ENCODE measurements at regions not wholly inside any gene's neighbourhood (a gene's known extent, or its start where the extent isn't known, plus 50 kb on each side); places are given as distances from the start of the nearest gene placed in this dataset.

DNA sequence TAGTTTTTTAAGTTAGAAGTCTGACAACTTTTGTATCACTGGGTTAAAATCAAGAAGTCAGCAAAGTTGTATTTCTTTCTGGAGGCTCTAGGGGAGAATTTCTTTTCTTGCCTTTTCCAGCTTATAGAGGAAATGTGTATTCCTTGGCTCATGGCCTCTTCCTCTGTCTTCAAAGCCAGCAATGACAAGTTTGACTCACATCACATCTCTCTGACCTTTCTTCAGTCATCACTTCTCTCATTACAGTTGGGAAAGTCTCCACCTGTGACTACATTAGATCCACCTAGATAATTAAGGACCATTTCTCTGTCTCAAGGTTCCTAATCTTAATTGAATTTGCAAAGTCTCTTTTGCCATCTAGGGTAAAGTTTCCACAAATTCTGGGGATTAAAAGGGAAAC, 339.9 kb downstream of the TENT4A start:
- TF ChIP-seq, protein P1, sequence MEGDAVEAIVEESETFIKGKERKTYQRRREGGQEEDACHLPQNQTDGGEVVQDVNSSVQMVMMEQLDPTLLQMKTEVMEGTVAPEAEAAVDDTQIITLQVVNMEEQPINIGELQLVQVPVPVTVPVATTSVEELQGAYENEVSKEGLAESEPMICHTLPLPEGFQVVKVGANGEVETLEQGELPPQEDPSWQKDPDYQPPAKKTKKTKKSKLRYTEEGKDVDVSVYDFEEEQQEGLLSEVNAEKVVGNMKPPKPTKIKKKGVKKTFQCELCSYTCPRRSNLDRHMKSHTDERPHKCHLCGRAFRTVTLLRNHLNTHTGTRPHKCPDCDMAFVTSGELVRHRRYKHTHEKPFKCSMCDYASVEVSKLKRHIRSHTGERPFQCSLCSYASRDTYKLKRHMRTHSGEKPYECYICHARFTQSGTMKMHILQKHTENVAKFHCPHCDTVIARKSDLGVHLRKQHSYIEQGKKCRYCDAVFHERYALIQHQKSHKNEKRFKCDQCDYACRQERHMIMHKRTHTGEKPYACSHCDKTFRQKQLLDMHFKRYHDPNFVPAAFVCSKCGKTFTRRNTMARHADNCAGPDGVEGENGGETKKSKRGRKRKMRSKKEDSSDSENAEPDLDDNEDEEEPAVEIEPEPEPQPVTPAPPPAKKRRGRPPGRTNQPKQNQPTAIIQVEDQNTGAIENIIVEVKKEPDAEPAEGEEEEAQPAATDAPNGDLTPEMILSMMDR (IDR thresholded peaks at IDR 0.05; ENCODE audit: low read depth, low read length), result no peak
- H3K27me3 ChIP-seq, result no peaks in the 10 kb centered on the region
- no peak overlapping the region for H3K4me3 ChIP-seq
- DNase-seq (ENCODE audit: low read depth in 1 of 2, low spot score in 1 of 2), result no peak
- H3K9me3 ChIP-seq (ENCODE audit: low read depth), result no peaks in the 10 kb centered on the region
- H3K27ac ChIP-seq, result no peak overlapping the region
- H3K36me3 ChIP-seq, result no peaks in the 10 kb centered on the region
- H3K4me1 ChIP-seq (ENCODE audit: low read depth), result no peaks in the 10 kb centered on the region

GRCh38 chr5:7053528-7054209, 340.4 kb downstream of the TENT4A start:
- TF ChIP-seq, protein P1 (IDR thresholded peaks at IDR 0.05; ENCODE audit: low read depth, low read length), result no peak
- Histone ChIP-seq H3K27me3 (no peaks in the 10 kb centered on the region), H3K9me3 (ENCODE audit: low read depth) (no peaks in the 10 kb centered on the region), H3K27ac (no peak overlapping the region), H3K4me1 (ENCODE audit: low read depth) (no peaks in the 10 kb centered on the region), H3K4me3 (no peak overlapping the region), H3K36me3 (no peaks in the 10 kb centered on the region)
- no peak for DNase-seq (ENCODE audit: low read depth in 1 of 2, low spot score in 1 of 2)

GRCh38 chr5:7066471-7067235, 329.3 kb upstream of the ADCY2 start:
- Histone ChIP-seq H3K4me1 (ENCODE audit: low read depth) (no peaks in the 10 kb centered on the region), H3K4me3 (no peak overlapping the region), H3K27me3 (no peaks in the 10 kb centered on the region), H3K9me3 (ENCODE audit: low read depth) (no peaks in the 10 kb centered on the region), H3K27ac (no peak overlapping the region), H3K36me3 (no peaks in the 10 kb centered on the region)
- DNase-seq (ENCODE audit: low read depth in 1 of 2, low spot score in 1 of 2), result no peak
- TF ChIP-seq, protein P1 (IDR thresholded peaks at IDR 0.05; ENCODE audit: low read depth, low read length), result no peak

GRCh38 chr5:7068156-7068555, 327.8 kb upstream of the ADCY2 start:
- Histone ChIP-seq H3K4me3 (no peak overlapping the region), H3K27me3 (no peaks in the 10 kb centered on the region), H3K4me1 (ENCODE audit: low read depth) (no peaks in the 10 kb centered on the region), H3K27ac (no peak overlapping the region), H3K9me3 (ENCODE audit: low read depth) (no peaks in the 10 kb centered on the region), H3K36me3 (no peaks in the 10 kb centered on the region)
- DNase-seq (ENCODE audit: low read depth in 1 of 2, low spot score in 1 of 2), result no peak
- TF ChIP-seq, protein P1 (IDR thresholded peaks at IDR 0.05; ENCODE audit: low read depth, low read length), result no peak

- no peak overlapping the region for H3K27ac ChIP-seq
- no peak for DNase-seq (ENCODE audit: low read depth in 1 of 2, low spot score in 1 of 2)
- TF ChIP-seq, protein P1 (IDR thresholded peaks at IDR 0.05; ENCODE audit: low read depth, low read length), result no peak
- H3K9me3 ChIP-seq (ENCODE audit: low read depth), result no peaks in the 10 kb centered on the region
- no peaks in the 10 kb centered on the region for H3K36me3 ChIP-seq
- H3K4me3 ChIP-seq, result no peak overlapping the region
- no peaks in the 10 kb centered on the region for H3K4me1 ChIP-seq (ENCODE audit: low read depth)
- no peaks in the 10 kb centered on the region for H3K27me3 ChIP-seq
Measured at GRCh38 chr5:7068899-7069298, 327.0 kb upstream of the ADCY2 start.
